ENCODE measurements at regions not wholly inside any gene's neighbourhood (a gene's known extent, or its start where the extent isn't known, plus 50 kb on each side); places are given as distances from the start of the nearest gene placed in this dataset.
"Not testable (repeated sequence)": the region's sequence is repeated elsewhere in the genome, so short reads cannot be mapped to it uniquely, and the experiment has no call there.

DNA sequence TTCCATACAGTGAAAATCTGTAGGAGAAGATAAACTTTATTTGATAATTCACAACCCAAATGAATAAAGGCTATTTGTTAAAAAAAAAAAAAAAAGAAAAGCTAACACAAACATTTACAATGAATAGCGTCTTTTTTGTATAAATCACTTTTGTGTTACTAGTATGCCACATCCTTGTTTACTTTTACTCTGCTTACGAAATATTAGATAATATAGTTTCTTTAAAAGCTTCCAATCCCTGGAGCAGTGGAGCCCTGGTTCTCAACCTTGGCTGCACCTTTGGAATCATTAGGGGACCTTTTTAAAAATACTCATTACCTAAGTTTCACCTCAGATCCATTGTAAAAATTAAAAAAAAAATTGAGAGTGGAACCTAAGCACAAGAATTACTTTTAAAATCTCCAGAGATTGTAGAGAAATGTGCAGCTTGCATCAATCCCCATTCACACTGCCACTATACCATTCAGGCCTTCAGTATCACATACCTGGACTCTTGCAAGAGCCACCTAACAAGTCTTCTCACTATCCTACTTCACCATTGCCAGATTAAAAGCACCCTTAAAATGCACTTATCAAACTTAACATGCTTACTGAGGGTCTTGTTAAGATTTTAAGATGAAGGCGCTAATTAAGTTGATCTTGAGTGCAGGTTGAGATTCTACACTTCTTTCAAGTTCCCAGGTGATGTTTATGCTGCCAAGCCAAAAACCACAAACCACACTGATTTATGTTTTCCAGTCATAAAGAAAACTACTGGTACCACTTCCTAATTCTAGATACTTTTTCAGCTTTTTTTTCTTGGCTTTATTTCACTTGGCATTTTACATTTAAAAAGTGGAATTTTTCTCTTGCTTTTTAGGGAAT, 59.7 kb upstream of the ZC3H15 start:
- DNase-seq (ENCODE audit: low read depth, low spot score): no peak
- H3K27ac ChIP-seq: no peak overlapping the region

- DNase-seq (ENCODE audit: low read depth, low spot score): not testable (repeated sequence)
Measured at GRCh38 chr2:186427017-186427350, 59.1 kb upstream of the ZC3H15 start.

GRCh38 chr2:186427970-186428369, 58.1 kb upstream of the ZC3H15 start:
- no peak for DNase-seq (ENCODE audit: low read depth, low spot score)

More at GRCh38 chr2:186427017-186427350, 59.1 kb upstream of the ZC3H15 start:
- H3K27ac ChIP-seq: not testable (repeated sequence)

DNA sequence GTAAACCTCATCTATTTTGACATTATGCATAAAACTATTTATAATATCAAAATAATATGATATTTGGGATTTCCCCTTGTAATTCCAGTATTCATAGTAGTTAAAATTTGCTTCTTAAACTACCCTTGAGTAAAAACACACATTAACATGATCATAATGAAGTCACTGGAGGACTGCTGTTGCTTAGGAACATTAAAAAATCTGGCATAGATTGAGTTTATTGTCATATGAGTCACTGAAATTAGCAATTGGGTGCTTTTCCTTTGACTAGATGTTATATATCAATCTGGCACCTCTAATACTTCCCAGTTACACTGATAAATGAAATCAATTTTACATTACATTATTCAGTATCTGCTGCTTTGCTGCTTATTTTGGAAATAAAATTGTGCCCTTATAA, 57.0 kb upstream of the ZC3H15 start:
- no peak overlapping the region for H3K27ac ChIP-seq
- DNase-seq (ENCODE audit: low read depth, low spot score): no peak

More at GRCh38 chr2:186427970-186428369, 58.1 kb upstream of the ZC3H15 start:
- H3K27ac ChIP-seq: no peak overlapping the region

DNA sequence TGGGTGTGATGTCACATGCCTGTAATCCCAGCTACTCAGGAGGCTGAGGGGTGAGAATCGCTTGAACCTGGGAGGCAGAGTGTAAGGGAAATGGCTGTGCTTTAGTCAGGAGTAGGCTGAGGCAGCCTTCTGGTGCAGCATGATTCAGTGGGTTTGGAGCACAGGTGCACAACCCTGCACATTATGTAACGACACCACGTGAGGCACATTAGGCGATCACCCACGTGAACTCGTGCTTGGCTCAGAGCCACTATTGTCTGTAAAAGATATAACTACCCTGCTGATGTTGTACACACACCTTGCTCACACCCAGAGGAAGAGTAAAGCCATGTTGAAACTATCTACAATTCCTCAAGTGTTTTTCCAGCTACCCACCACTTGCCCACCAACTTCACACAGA, 54.8 kb upstream of the ZC3H15 start:
- DNase-seq (ENCODE audit: low read depth, low spot score): no peak
- H3K27ac ChIP-seq: no peak overlapping the region

DNA sequence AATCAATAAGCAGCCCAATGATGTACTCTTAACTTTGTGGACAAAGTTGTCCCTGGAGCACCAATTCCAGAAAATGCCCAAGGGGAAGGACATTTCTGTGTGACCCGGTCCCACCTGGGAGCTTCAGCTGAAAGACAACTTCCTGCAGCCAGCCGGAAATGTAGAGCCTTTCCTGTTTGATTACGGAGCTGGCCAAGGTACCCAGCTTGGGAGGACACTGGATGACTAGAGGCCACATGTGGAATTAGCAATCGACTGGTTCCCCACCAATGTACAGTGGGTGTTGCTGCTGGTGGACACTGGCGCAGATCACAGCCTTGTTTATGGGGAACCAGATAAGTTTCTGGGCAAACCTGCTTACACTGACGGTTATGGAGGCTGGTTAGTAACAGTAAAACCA, 53.0 kb upstream of the ZC3H15 start:
- DNase-seq (ENCODE audit: low read depth, low spot score): no peak
- no peak overlapping the region for H3K27ac ChIP-seq

DNA sequence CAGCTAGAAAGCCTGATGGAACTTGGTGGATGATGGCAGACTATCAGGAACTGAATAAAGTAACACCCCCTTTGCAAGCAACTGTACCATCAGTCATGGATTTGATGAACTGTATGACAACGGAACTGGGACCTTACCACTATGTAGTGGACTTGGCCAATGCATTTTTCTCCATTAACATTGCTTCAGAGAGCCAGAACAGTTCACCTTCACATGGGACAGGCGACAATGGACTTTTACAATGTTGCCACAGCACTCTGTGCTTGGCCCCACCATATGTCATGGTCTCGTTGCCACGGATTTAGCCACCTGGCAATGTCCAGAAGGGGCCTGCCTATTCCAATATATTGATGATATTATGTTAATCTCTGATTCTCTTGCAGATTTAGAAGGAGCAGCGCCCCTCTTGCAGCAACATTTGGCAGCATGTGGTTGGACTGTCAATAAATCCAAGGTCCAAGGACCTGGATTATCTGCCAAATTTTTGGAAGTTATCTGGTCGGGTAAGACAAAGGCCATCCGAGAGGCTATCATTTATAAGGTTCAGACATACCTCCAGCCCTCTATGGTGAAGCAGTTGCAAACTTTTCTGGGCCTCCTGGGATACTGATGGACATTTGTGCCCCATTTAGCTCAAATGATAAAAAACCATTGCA, 52.2 kb upstream of the ZC3H15 start:
- no peak overlapping the region for H3K27ac ChIP-seq
- no peak for DNase-seq (ENCODE audit: low read depth, low spot score)

All from epithelial cell of prostate (primary cell).